Islet precursor cell (in vitro differentiated cells): ENCODE measurements at regions not wholly inside any gene's neighbourhood (a gene's known extent, or its start where the extent isn't known, plus 50 kb on each side); places are given as distances from the start of the nearest gene placed in this dataset.

Experiments used
- DNase-seq: peaks from one replicate; pipeline ENCODE4 v3.0.0-alpha.2; 2018

- DNase-seq = peak; percentile 70
These were observed 137.5 kb upstream of the BACH2 start for GRCh38 chr6:90434094-90434493.

GRCh38 chr6:90432937-90433336 is 136.3 kb upstream of the BACH2 start:
- DNase-seq = no peak

- DNase-seq = peak; percentile 60
These were observed 135.6 kb upstream of the BACH2 start for GRCh38 chr6:90432041-90432775.

DNA sequence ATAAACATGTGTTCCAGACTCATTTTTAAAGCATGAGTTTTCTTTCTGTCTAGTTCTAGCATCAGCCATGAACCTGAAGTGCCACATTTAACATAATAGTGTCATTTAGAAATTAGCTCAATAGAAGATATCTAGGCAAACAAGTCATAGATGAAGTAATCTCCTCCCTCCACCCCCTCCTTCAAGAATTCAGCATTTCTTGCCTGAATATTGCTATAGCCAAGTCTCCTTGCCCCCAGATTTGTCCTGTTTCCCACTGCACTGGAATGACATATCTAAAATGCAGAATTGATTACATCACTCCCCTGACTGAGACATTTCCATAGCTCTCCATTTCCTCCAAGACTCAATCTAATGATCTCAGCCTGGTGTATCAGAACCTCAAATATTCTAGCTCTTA is 134.9 kb upstream of the BACH2 start:
- no peak for DNase-seq

- DNase-seq = no peak
These were observed 133.1 kb upstream of the BACH2 start for GRCh38 chr6:90429713-90430112.

DNA sequence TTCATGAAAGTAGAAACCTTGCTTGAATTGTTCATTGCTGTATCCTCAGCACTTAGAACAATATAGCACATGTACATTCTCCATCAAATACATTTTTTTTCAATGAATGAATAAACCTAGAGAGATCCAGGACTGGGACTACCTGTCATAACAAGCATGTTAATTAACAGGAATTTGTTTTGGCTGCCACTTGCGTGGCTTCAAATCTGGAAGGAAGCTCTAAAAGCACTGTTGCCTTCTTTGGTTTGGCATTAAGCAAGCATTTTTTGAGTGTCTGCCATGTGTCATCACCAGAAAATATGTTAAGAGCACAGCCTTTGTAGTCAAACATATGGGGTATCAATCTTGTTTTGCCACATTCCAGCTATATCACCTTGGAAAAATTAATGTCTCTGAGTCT is 131.9 kb upstream of the BACH2 start:
- DNase-seq = no peak

- DNase-seq = no peak
These were observed 128.6 kb upstream of the BACH2 start for GRCh38 chr6:90425161-90425641.

DNA sequence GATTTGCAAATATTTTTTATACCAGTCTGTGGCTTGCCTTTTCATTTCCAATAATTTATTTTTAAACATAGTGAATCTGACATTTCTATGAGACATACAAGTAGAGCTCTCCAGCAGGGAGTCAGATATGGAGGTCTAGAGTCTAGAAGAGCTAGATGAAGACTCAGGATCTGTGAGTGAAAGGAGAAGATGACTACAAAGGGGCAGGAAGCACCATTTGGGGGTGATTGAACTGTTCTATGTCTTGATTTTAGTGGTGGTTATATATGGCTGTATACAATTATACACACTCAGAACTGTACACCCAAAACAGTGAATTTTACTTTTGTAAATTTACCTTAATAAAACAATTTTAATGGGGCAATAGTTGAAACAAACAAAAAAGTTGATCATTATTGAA is 127.9 kb upstream of the BACH2 start:
- DNase-seq = no peak

DNA sequence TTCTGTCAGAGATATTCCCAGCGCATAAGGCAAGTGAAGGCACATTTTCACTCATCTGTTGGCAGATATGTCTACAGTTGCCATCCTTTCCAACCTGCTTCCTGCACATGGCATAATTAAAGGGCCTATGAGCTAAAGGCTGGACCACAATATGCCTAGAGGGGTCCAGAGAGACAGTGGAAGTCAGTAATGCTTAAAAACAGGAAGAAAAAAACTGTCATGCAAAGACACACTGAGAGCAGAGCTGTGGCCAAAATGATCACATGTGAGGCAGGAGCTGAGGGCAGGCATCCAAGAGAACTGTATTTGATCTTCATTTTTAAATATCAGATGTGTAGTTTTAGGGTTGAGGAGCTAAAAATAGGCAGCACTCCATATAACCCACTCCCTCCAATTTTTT is 125.0 kb upstream of the BACH2 start:
- no peak for DNase-seq

DNA sequence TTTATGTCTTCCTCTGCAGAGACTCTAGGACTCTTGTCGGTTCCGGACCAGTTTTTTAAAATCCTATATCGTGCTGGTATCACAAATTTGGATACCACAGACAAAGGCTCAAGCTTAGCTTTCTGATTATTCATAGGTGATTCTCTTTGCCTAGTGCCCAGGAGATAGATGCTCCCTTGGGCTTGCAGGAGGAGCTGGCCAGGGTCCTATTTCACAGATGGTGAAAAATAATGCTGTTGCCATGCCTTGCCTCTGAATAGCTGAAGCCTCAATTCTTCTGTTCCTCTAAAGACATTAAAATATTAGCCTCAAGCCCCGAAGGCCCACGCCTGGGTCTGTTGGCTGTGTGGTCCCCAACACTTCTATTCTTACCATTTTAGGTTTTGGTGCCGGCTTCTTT is 123.9 kb upstream of the BACH2 start:
- no peak for DNase-seq

DNA sequence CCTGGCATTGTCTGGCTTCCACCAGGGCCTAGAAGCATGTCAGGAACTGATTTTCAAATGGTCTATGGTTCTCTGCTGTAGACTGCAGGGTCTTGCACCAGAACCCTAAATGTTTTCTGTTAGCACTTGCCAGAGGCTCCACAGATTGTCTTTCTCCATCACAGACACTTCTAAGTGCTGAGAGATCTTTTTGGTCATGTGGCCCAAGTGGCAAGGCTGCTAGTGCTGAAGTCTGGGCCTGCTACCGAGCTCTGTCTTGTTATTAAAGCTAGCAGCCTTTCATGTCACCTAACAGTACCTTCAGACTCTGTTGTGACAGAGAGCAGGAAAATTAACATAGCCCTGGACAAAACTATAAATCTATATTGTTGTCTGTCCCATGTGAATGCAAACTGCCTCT is 120.7 kb upstream of the BACH2 start:
- DNase-seq = no peak

GRCh38 chr6:90416322-90416721 is 119.7 kb upstream of the BACH2 start:
- no peak for DNase-seq

- no peak for DNase-seq
These were observed 118.5 kb upstream of the BACH2 start for GRCh38 chr6:90415178-90415577.

- DNase-seq = no peak
These were observed 117.7 kb upstream of the BACH2 start for GRCh38 chr6:90414352-90414751.

DNA sequence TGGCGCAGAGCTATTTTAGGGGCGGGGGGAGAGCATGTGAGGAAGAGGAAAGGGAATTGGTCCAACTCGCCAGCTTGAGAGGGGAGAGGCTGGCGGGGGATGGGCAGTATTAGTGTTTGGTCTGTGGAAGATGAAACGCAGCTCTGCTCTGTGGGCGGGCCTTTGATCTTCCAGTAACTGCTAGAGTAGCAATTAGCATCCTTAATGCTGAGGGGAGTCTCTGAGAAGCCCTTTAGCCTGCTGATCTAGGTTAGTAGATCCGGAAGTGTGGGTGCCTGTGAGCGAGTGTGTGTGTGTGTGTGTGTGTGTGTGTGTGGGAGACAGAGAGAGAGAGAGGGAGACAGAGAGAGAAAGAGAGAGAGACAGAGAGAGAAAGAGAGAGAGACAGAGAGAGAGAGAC is 117.2 kb upstream of the BACH2 start:
- DNase-seq = peak; percentile 97

- DNase-seq = no peak
These were observed 116.8 kb upstream of the BACH2 start for GRCh38 chr6:90413396-90413795.

- peak; percentile 72 for DNase-seq
These were observed 116.1 kb upstream of the BACH2 start for GRCh38 chr6:90412538-90413369.

DNA sequence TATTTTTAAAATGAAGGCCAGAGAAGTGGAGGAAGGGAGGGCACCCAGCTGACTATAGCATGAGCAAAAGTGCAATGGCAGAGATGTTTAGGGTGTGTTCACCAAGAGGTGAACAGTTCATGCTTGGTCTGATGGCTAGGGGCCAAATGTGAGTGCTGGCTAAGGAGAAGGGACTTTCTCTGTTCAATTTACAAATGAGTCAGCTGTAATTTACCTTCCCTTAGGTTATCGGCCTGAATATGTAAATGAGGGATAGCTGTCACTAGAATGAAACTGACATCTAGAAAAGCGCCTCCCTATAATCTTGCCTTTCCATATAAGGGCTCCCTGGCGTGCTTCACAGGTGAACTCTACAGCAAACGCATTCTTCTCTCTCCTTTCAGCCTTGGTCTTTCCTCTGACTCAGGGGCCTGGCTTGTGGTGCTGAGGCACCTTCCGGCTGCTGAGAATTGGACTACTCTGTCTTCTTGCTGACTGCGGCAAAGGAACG is 114.7 kb upstream of the BACH2 start:
- DNase-seq = peak; percentile 97

DNA sequence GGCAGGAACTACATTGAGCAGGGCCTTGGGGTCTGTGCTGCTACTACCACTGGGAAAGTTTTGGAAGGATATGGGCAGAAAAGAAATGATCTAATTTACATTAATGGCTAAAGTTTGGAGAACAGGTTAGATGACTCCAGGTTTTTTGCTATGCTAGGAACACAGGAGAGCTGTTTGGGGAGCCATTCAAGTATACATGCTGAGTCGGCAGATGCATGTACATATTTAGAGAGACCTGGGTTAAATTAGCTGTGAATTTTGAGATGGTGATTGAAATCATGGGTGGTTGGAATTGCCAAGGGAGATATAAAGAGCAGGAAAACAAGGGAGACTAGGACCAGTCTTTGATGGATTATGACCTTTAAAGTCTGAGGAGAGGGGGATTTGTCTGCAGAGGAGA is 113.1 kb upstream of the BACH2 start:
- DNase-seq = no peak

GRCh38 chr6:90406957-90407356 is 110.3 kb upstream of the BACH2 start:
- peak; percentile 95 for DNase-seq

- DNase-seq = no peak
These were observed 109.6 kb upstream of the BACH2 start for GRCh38 chr6:90406142-90406794.

- peak; percentile 97 for DNase-seq
These were observed 107.1 kb upstream of the BACH2 start for GRCh38 chr6:90403489-90404381.

GRCh38 chr6:90402831-90403192 is 106.2 kb upstream of the BACH2 start:
- no peak for DNase-seq
